ENCODE measurements at regions not wholly inside any gene's neighbourhood (a gene's known extent, or its start where the extent isn't known, plus 50 kb on each side); places are given as distances from the start of the nearest gene placed in this dataset.

DNA sequence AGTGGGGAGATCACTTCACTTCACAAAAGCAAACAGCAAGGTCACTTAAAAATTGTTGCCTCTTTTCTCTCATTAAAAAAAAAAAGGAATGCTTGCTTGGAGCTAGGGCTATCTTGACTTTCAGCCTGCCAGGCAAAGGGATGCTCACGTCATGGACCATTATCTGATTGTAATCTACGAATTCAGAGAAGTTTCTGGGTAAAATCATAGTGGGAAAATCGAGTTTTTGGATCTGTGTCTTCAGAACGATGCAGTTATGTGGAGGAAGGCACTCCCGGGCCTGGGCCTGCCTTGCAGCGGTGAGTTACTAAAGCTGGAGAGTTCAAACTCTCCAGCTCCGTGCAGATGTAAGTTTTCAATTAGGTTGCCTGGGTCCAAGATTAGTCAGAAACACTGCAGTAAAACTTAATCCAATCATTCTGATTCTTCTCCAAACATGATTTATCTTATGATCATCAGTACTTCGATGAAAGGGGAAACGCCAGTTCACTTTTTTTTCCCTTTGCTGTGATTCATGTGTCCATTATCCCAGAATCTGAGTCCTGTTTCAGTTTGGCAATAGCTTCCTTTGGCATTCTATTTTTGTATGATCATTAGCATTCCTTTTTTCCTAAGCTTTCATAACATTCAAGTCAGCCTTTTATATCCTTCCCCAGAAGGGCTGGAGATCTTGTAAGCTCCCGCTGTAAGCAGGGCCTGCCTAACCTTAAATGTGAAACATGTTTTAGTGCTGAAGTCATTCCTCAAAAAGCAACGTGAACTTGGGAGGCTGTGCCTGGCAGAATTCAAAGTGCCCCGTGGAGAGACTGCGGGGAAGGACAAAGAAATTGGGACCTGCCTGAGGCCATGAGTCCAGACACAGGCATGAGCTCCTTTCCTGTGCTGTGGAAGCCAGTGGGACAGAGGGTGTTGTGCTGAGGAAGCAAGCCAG is 119.3 kb upstream of the TWIST2 start:
- H3K27me3 ChIP-seq (ENCODE audit: low read length) = no peaks in the 10 kb centered on the region
- H3K36me3 ChIP-seq (ENCODE audit: insufficient read depth, low read length) = no peaks in the 10 kb centered on the region
- no peaks in the 10 kb centered on the region for H3K79me2 ChIP-seq (ENCODE audit: low read length)
- no peak overlapping the region for H3K4me2 ChIP-seq (ENCODE audit: low read depth, low read length, poor library complexity, severe bottlenecking)
- H2AFZ ChIP-seq (ENCODE audit: low read length) = no peak overlapping the region
- no peaks in the 10 kb centered on the region for H3K9me3 ChIP-seq (ENCODE audit: low read length)
- no peak overlapping the region for H3K4me3 ChIP-seq (ENCODE audit: low read length)
- no peak overlapping the region for H3K27ac ChIP-seq (ENCODE audit: low read length)
- DNase-seq = no peak
- peaks cover 3% of the 10 kb centered on the region; the same call in 1 of the 2 replicates for H3K4me1 ChIP-seq (ENCODE audit: low read length)
- no peak overlapping the region for H3K9ac ChIP-seq (ENCODE audit: low read length)
- H4K20me1 ChIP-seq (ENCODE audit: insufficient read depth, low read depth, low read length) = no peaks in the 10 kb centered on the region
- H3K9me2 ChIP-seq (replicated peaks; ENCODE audit: insufficient read depth, low read length) = no peaks in the 10 kb centered on the region

DNA sequence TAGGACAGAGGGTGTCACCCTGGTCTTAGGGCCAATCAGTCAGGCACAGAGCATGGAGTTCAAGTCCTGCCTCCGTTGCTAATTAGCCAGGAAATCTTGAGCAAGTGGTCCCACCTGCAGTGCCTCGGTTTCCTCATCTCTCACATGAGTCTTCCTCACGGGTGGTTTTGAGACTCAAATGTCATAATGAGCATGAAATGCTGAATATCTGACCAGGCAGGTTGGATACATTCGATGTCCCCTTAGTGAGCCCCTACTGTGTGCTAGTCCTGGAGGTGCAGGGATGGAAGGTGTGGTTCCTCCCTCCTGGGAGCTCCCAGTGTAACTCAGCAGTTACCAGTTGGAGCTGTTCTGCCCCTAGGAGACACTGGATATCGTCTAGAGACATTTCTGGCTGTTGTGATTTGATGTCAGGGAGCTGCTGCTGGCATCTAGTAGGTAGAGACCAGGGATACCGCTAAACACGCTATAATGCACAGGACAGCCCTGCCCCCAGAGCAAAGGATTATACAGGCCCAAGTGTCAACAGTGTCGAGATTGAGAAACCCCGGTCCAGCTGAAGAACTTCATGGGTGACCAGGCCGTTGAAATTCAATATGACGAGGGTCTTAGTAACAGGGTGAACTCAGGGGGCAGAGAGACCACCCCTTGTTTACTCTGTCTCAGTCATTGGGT is 118.5 kb upstream of the TWIST2 start:
- no peak overlapping the region for H3K27ac ChIP-seq (ENCODE audit: low read length)
- H3K4me2 ChIP-seq (ENCODE audit: low read depth, low read length, poor library complexity, severe bottlenecking) = no peak overlapping the region
- H3K27me3 ChIP-seq (ENCODE audit: low read length) = no peaks in the 10 kb centered on the region
- H4K20me1 ChIP-seq (ENCODE audit: insufficient read depth, low read depth, low read length) = no peaks in the 10 kb centered on the region
- no peaks in the 10 kb centered on the region for H3K9me3 ChIP-seq (ENCODE audit: low read length)
- H3K79me2 ChIP-seq (ENCODE audit: low read length) = no peaks in the 10 kb centered on the region
- H3K36me3 ChIP-seq (ENCODE audit: insufficient read depth, low read length) = no peaks in the 10 kb centered on the region
- no peaks in the 10 kb centered on the region for H3K9me2 ChIP-seq (replicated peaks; ENCODE audit: insufficient read depth, low read length)
- H3K9ac ChIP-seq (ENCODE audit: low read length) = no peak overlapping the region
- H2AFZ ChIP-seq (ENCODE audit: low read length) = no peak overlapping the region
- DNase-seq = no peak
- no peak overlapping the region for H3K4me3 ChIP-seq (ENCODE audit: low read length)
- H3K4me1 ChIP-seq (ENCODE audit: low read length) = peaks cover 3% of the 10 kb centered on the region; the same call in 1 of the 2 replicates

- Histone ChIP-seq H3K9me3 (ENCODE audit: low read length) (no peaks in the 10 kb centered on the region), H3K4me3 (ENCODE audit: low read length) (no peak overlapping the region), H3K27ac (ENCODE audit: low read length) (no peak overlapping the region), H4K20me1 (ENCODE audit: insufficient read depth, low read depth, low read length) (no peaks in the 10 kb centered on the region), H3K4me2 (ENCODE audit: low read depth, low read length, poor library complexity, severe bottlenecking) (no peak overlapping the region), H3K36me3 (ENCODE audit: insufficient read depth, low read length) (no peaks in the 10 kb centered on the region), H3K4me1 (ENCODE audit: low read length) (no peaks in the 10 kb centered on the region; the same call in 1 of the 2 replicates), H3K27me3 (ENCODE audit: low read length) (no peaks in the 10 kb centered on the region), H3K9ac (ENCODE audit: low read length) (no peak overlapping the region), H3K79me2 (ENCODE audit: low read length) (no peaks in the 10 kb centered on the region), H3K9me2 (replicated peaks; ENCODE audit: insufficient read depth, low read length) (no peaks in the 10 kb centered on the region), H2AFZ (ENCODE audit: low read length) (no peak overlapping the region)
- peak; percentile 11 for DNase-seq
These were observed 117.8 kb upstream of the TWIST2 start for GRCh38 chr2:238730001-238730669.

DNA sequence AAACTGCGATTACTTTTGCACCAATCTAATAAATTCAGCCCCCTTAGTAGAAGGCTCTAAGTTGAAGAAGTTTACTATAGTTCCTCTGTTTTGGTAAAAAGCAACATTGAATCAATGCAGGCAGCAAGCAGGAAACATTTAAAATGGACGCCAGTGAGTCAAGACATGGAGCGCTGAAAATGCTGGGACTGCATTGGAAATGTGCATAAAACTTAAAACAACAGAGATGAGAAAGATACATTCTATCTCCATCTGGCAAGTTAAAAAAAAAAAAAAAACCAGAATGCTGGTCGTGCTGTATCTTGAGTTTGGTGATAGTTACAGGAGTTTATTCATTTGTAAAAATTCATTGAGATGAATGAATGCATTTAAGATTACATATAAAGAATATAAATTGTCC is 117.0 kb upstream of the TWIST2 start:
- Histone ChIP-seq H3K4me1 (ENCODE audit: low read length) (no peaks in the 10 kb centered on the region; the same call in 1 of the 2 replicates), H3K79me2 (ENCODE audit: low read length) (no peaks in the 10 kb centered on the region), H3K36me3 (ENCODE audit: insufficient read depth, low read length) (no peaks in the 10 kb centered on the region), H3K27me3 (ENCODE audit: low read length) (no peaks in the 10 kb centered on the region), H2AFZ (ENCODE audit: low read length) (no peak overlapping the region), H3K9ac (ENCODE audit: low read length) (no peak overlapping the region), H3K9me3 (ENCODE audit: low read length) (no peaks in the 10 kb centered on the region), H3K4me2 (ENCODE audit: low read depth, low read length, poor library complexity, severe bottlenecking) (no peak overlapping the region), H3K4me3 (ENCODE audit: low read length) (no peak overlapping the region), H3K27ac (ENCODE audit: low read length) (no peak overlapping the region), H3K9me2 (replicated peaks; ENCODE audit: insufficient read depth, low read length) (no peaks in the 10 kb centered on the region), H4K20me1 (ENCODE audit: insufficient read depth, low read depth, low read length) (no peaks in the 10 kb centered on the region)
- DNase-seq = no peak

GRCh38 chr2:238731961-238732360 is 115.9 kb upstream of the TWIST2 start:
- no peak for DNase-seq
- no peak overlapping the region for H3K4me3 ChIP-seq (ENCODE audit: low read length)
- H2AFZ ChIP-seq (ENCODE audit: low read length) = no peak overlapping the region

DNA sequence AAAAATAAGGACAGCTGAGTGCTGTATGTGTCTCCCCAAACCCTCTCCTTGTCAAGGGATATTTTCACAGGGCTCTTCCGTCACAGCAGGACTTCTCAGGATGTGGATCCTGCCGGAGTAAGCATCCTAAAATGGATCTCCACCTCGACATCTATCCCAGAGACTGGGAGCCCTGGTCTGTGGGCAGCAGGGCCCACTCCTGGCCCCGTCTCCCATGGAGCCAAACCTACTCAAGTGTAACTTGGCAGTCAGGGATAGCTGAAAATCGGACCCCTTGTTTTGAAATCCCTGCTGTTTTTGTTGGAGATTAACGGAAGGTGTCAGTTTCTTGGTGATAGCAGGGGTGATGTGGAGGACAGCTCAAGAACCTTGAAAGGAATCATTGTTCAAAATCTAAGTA is 109.0 kb upstream of the TWIST2 start:
- no peak overlapping the region for H3K27ac ChIP-seq (ENCODE audit: low read length)
- no peak overlapping the region for H3K4me3 ChIP-seq (ENCODE audit: low read length)
- H3K9me3 ChIP-seq (ENCODE audit: low read length) = no peaks in the 10 kb centered on the region
- H3K27me3 ChIP-seq (ENCODE audit: low read length) = no peaks in the 10 kb centered on the region
- no peak overlapping the region for H2AFZ ChIP-seq (ENCODE audit: low read length)
- H3K79me2 ChIP-seq (ENCODE audit: low read length) = no peaks in the 10 kb centered on the region
- no peaks in the 10 kb centered on the region for H3K9me2 ChIP-seq (replicated peaks; ENCODE audit: insufficient read depth, low read length)
- H3K9ac ChIP-seq (ENCODE audit: low read length) = no peak overlapping the region
- H3K4me2 ChIP-seq (ENCODE audit: low read depth, low read length, poor library complexity, severe bottlenecking) = no peak overlapping the region
- no peaks in the 10 kb centered on the region for H3K4me1 ChIP-seq (ENCODE audit: low read length)
- DNase-seq = no peak
- no peaks in the 10 kb centered on the region for H3K36me3 ChIP-seq (ENCODE audit: insufficient read depth, low read length)
- H4K20me1 ChIP-seq (ENCODE audit: insufficient read depth, low read depth, low read length) = no peaks in the 10 kb centered on the region

More at GRCh38 chr2:238731961-238732360, 115.9 kb upstream of the TWIST2 start:
- Histone ChIP-seq H3K4me2 (ENCODE audit: low read depth, low read length, poor library complexity, severe bottlenecking) (no peak overlapping the region), H3K9me3 (ENCODE audit: low read length) (no peaks in the 10 kb centered on the region), H3K9me2 (replicated peaks; ENCODE audit: insufficient read depth, low read length) (no peaks in the 10 kb centered on the region), H3K9ac (ENCODE audit: low read length) (no peak overlapping the region), H3K27ac (ENCODE audit: low read length) (no peak overlapping the region), H3K79me2 (ENCODE audit: low read length) (no peaks in the 10 kb centered on the region), H3K4me1 (ENCODE audit: low read length) (no peaks in the 10 kb centered on the region; the same call in 1 of the 2 replicates), H3K27me3 (ENCODE audit: low read length) (no peaks in the 10 kb centered on the region), H3K36me3 (ENCODE audit: insufficient read depth, low read length) (no peaks in the 10 kb centered on the region), H4K20me1 (ENCODE audit: insufficient read depth, low read depth, low read length) (no peaks in the 10 kb centered on the region)

GRCh38 chr2:238739668-238740067 is 108.2 kb upstream of the TWIST2 start:
- Histone ChIP-seq H3K27ac (ENCODE audit: low read length) (no peak overlapping the region), H3K4me3 (ENCODE audit: low read length) (no peak overlapping the region), H3K36me3 (ENCODE audit: insufficient read depth, low read length) (no peaks in the 10 kb centered on the region), H3K9me3 (ENCODE audit: low read length) (no peaks in the 10 kb centered on the region), H3K4me1 (ENCODE audit: low read length) (no peaks in the 10 kb centered on the region), H3K4me2 (ENCODE audit: low read depth, low read length, poor library complexity, severe bottlenecking) (no peak overlapping the region), H3K9ac (ENCODE audit: low read length) (no peak overlapping the region), H3K9me2 (replicated peaks; ENCODE audit: insufficient read depth, low read length) (no peaks in the 10 kb centered on the region), H3K27me3 (ENCODE audit: low read length) (no peaks in the 10 kb centered on the region), H2AFZ (ENCODE audit: low read length) (no peak overlapping the region), H3K79me2 (ENCODE audit: low read length) (no peaks in the 10 kb centered on the region), H4K20me1 (ENCODE audit: insufficient read depth, low read depth, low read length) (no peaks in the 10 kb centered on the region)
- DNase-seq = peak; percentile 49

GRCh38 chr2:238741277-238741676 is 106.6 kb upstream of the TWIST2 start:
- Histone ChIP-seq H3K27ac (ENCODE audit: low read length) (no peak overlapping the region), H2AFZ (ENCODE audit: low read length) (no peak overlapping the region), H3K27me3 (ENCODE audit: low read length) (no peaks in the 10 kb centered on the region), H3K4me3 (ENCODE audit: low read length) (no peak overlapping the region), H3K9ac (ENCODE audit: low read length) (no peak overlapping the region), H3K4me2 (ENCODE audit: low read depth, low read length, poor library complexity, severe bottlenecking) (no peak overlapping the region), H3K79me2 (ENCODE audit: low read length) (no peaks in the 10 kb centered on the region), H4K20me1 (ENCODE audit: insufficient read depth, low read depth, low read length) (no peaks in the 10 kb centered on the region), H3K4me1 (ENCODE audit: low read length) (no peaks in the 10 kb centered on the region), H3K9me3 (ENCODE audit: low read length) (no peaks in the 10 kb centered on the region), H3K9me2 (replicated peaks; ENCODE audit: insufficient read depth, low read length) (no peaks in the 10 kb centered on the region), H3K36me3 (ENCODE audit: insufficient read depth, low read length) (no peaks in the 10 kb centered on the region)
- no peak for DNase-seq

All from Karpas-422 (cell line).